Peyer's patch (tissue), 4 donors: ENCODE measurements at regions not wholly inside any gene's neighbourhood (a gene's known extent, or its start where the extent isn't known, plus 50 kb on each side); places are given as distances from the start of the nearest gene placed in this dataset.

Experiments
- DNase-seq, 3 donors: peaks; one replicate each; pipeline ENCODE4 v3.0.0-alpha.2; 2017 to 2019
- H3K27ac ChIP-seq, 4 donors: fragments of 200-600 bp; sonication (generic); one replicate each; pipeline ENCODE4 v1.5.1; 2016 to 2019
- H3K27me3 ChIP-seq, 2 donors: fragments of 200-600 bp; sonication (generic); one replicate each; pipeline ENCODE4 v1.5.1; 2019
- H3K36me3 ChIP-seq, 3 donors: fragments of 200-600 bp; sonication (generic); one replicate each; pipeline ENCODE4 v1.5.1; 2016 to 2019
- H3K4me1 ChIP-seq, 4 donors: fragments of 200-600 bp; sonication (generic); one replicate each; pipeline ENCODE4 v1.5.1; 2016 to 2019
- H3K4me3 ChIP-seq, 4 donors: fragments of 200-600 bp; sonication (generic); 1 replicate in 3 of 4; 2 replicates in 1 of 4; pipeline ENCODE4 v1.5.1; 2016 to 2019; ENCODE audit warnings: mild to moderate bottlenecking in 1 of 4
- H3K9me3 ChIP-seq, 4 donors: fragments of 200-600 bp; sonication (generic); one replicate each; pipeline ENCODE4 v1.5.1; 2016 to 2019; ENCODE audit warnings: mild to moderate bottlenecking in 1 of 4
- POLR2A ChIP-seq, 2 donors: fragments of 450-650 bp; IDR thresholded peaks; one replicate each; pipeline ENCODE4 v1.5.1; 2017; ENCODE audit warnings: antibody characterized with exemption in 2 of 2, mild to moderate bottlenecking in 2 of 2, moderate library complexity in 2 of 2
- TF ChIP-seq, protein P1 (sequence below), 6 experiments: fragments of 450-650 bp in 4 of 6; fragments of 200-600 bp in 2 of 6; sonication (generic) in 1 of 6; IDR thresholded peaks; one replicate each; pipeline ENCODE4 v1.5.1; 2017 to 2019; ENCODE audit warnings: antibody characterized with exemption in 6 of 6, mild to moderate bottlenecking in 3 of 6, moderate library complexity in 1 of 6

GRCh38 chr2:79453918-79454317, 58.9 kb upstream of the CTNNA2 start:
- Histone ChIP-seq H3K4me3 (no peak overlapping the region), H3K4me1 (no peaks in the 10 kb centered on the region), H3K27ac (no peak overlapping the region), H3K9me3 (no peaks in the 10 kb centered on the region), H3K27me3 (no peaks in the 10 kb centered on the region), H3K36me3 (no peaks in the 10 kb centered on the region)
- no peak for TF ChIP-seq POLR2A (IDR thresholded peaks at IDR 0.05)
- TF ChIP-seq, protein P1, sequence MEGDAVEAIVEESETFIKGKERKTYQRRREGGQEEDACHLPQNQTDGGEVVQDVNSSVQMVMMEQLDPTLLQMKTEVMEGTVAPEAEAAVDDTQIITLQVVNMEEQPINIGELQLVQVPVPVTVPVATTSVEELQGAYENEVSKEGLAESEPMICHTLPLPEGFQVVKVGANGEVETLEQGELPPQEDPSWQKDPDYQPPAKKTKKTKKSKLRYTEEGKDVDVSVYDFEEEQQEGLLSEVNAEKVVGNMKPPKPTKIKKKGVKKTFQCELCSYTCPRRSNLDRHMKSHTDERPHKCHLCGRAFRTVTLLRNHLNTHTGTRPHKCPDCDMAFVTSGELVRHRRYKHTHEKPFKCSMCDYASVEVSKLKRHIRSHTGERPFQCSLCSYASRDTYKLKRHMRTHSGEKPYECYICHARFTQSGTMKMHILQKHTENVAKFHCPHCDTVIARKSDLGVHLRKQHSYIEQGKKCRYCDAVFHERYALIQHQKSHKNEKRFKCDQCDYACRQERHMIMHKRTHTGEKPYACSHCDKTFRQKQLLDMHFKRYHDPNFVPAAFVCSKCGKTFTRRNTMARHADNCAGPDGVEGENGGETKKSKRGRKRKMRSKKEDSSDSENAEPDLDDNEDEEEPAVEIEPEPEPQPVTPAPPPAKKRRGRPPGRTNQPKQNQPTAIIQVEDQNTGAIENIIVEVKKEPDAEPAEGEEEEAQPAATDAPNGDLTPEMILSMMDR (IDR thresholded peaks at IDR 0.05) = no peak
- DNase-seq = no peak

DNA sequence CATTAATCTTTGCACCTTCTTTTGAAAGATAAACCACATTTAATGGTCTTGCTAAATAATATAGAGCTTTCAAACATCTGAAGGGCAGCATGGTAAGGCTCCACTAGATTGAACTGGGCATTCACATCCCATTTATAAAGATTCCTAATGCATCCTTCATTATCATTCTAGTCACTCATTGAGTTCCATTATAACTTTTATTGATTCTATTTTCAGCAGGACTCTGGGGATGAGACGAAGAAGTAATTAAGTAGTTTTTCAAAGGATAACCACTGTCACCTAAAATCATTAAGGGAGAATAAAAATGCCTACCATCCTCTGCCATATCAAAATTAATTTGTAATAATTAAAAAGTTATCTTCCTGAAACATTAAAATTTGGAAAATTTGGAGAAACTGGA, 60.2 kb upstream of the CTNNA2 start:
- Histone ChIP-seq H3K9me3 (no peaks in the 10 kb centered on the region), H3K27me3 (no peaks in the 10 kb centered on the region), H3K36me3 (no peaks in the 10 kb centered on the region), H3K27ac (no peak overlapping the region), H3K4me1 (no peaks in the 10 kb centered on the region), H3K4me3 (no peak overlapping the region)
- DNase-seq = no peak
- TF ChIP-seq POLR2A (IDR thresholded peaks at IDR 0.05) = no peak
- TF ChIP-seq, protein P1 (IDR thresholded peaks at IDR 0.05) = no peak

GRCh38 chr2:79447463-79447862, 65.4 kb upstream of the CTNNA2 start:
- Histone ChIP-seq H3K4me1 (no peaks in the 10 kb centered on the region), H3K36me3 (no peaks in the 10 kb centered on the region), H3K9me3 (no peaks in the 10 kb centered on the region), H3K27me3 (no peaks in the 10 kb centered on the region), H3K4me3 (no peak overlapping the region), H3K27ac (no peak overlapping the region)
- DNase-seq = no peak
- TF ChIP-seq, protein P1 (IDR thresholded peaks at IDR 0.05) = no peak

DNA sequence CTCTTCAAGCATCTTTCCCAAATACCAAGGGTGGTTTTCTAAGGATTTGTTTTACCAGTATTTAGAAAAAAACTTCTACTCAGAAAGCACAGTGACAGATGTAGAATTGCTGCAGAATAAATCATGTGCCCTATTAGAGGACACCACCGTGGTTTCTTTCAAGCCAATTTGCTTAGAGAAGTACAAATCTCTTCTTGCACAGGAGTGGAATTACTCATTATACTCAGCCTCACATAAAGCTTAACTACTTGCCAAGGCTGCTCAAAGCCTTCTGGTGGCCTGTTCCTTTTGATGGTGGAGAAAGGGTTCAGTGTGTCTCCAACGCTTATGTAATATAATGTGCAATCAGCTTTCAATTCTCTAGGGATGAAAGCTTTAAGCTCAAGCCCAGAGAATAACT, 66.5 kb upstream of the CTNNA2 start:
- Histone ChIP-seq H3K27ac (no peak overlapping the region), H3K4me3 (no peak overlapping the region), H3K4me1 (no peaks in the 10 kb centered on the region), H3K36me3 (no peaks in the 10 kb centered on the region), H3K9me3 (no peaks in the 10 kb centered on the region), H3K27me3 (no peaks in the 10 kb centered on the region)
- no peak for DNase-seq
- no peak for TF ChIP-seq POLR2A (IDR thresholded peaks at IDR 0.05)
- TF ChIP-seq, protein P1 (IDR thresholded peaks at IDR 0.05) = no peak

DNA sequence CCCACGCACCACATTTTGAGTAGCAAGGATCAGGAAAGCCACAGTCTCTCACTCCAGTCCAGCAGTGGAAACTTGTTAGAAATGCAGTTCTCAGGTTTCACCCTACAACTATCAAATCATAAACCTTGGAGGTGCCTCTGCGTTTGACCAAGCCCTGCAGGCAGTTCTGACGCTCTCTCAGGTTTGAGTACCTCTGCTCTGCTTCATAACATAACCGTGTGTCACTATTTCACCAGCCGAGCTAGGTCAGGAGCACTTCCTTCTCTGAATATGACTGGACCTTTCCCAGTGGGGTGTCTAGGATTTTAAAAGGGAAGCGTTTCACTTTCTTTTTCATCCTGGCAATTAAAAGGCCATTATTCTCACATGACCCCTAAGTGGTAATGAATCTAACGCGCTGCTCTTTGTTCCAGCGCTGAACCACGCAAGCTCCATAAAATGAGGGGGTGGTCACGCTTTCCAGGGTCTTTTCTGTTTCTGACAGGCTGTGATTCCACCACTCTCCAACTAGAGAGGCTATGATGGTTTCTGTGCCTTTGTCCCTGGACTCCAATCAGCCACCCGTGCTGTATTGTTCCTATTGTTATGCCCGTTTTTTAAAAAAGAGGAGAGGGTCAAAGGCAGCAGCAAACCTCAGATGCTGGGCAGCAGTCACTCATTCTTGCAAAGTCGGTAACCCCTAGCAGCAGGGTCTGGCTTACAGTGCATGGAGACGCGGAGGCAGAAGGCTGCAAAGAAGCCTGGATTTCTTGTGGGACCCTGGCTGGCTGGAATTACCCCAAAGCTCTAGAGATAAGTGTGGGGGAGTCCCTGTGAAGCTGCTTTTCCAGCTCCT, 75.2 kb upstream of the CTNNA2 start:
- H3K27me3 ChIP-seq = no peaks in the 10 kb centered on the region
- H3K27ac ChIP-seq = no peak overlapping the region
- no peak overlapping the region for H3K4me3 ChIP-seq
- peak in 1 of 3 donors; percentile 44 for DNase-seq
- TF ChIP-seq POLR2A (IDR thresholded peaks at IDR 0.05) = no peak
- TF ChIP-seq, protein P1 (IDR thresholded peaks at IDR 0.05) = no peak
- no peaks in the 10 kb centered on the region for H3K4me1 ChIP-seq
- H3K36me3 ChIP-seq = no peaks in the 10 kb centered on the region
- H3K9me3 ChIP-seq = no peaks in the 10 kb centered on the region
